ENCODE measurements at regions not wholly inside any gene's neighbourhood (a gene's known extent, or its start where the extent isn't known, plus 50 kb on each side); places are given as distances from the start of the nearest gene placed in this dataset.

DNA sequence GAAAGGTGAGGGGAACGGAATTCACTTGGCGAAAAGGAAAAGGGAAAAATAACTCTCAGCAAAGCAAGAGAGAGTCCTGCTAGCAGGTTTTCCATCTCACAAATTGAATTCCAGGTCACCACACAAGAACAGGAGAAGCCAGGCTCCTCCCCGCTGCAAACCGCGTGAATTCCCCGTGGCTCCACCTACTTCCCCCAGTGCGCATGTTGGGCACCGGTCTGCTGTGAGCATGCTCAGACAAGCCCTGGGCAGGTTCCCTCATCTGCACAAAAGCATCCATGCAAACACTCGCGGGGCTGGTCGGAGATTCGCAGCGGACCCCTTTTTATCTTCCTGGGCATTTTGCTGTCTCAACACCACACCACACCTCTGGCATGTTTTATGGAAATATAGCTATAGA, 58.5 kb upstream of the S1PR3 start:
- H3K27me3 ChIP-seq (ENCODE audit: control insufficient read depth in 4 of 4, insufficient read depth in 4 of 4, low read length in 3 of 4), result no peaks in the 10 kb centered on the region
- DNase-seq (ENCODE audit: low spot score), result no peak
- H3K9me3 ChIP-seq (ENCODE audit: control insufficient read depth in 4 of 4, low read length in 3 of 4), result peaks cover 0 to 2% (median under 1%) of the 10 kb centered on the region in 4 donors
- WGBS, result 89% methylated on average over 13 of the region's 13 CpGs
- H3K36me3 ChIP-seq (ENCODE audit: control insufficient read depth in 4 of 4, insufficient read depth in 3 of 4, low read depth in 1 of 4, low read length in 3 of 4), result no peaks in the 10 kb centered on the region
- H3K4me3 ChIP-seq (ENCODE audit: low read depth in 1 of 3, low read length in 3 of 3), result no peak overlapping the region
- H3K4me1 ChIP-seq (ENCODE audit: control insufficient read depth in 4 of 4, insufficient read depth in 4 of 4, low read length in 3 of 4), result peaks cover 0 to 6% (median 4%) of the 10 kb centered on the region in 4 donors
- TF ChIP-seq SP1 (IDR thresholded peaks at IDR 0.05) (no peak), CTCF (IDR thresholded peaks at IDR 0.05; ENCODE audit: low read depth, low read length, missing input control) (no peak), FOXA1 (IDR thresholded peaks at IDR 0.05) (no peak), YY1 (IDR thresholded peaks at IDR 0.05) (no peak), FOXA2 (IDR thresholded peaks at IDR 0.05) (no peak), HNF4G (IDR thresholded peaks at IDR 0.05) (no peak), NR2F2 (IDR thresholded peaks at IDR 0.05) (no peak), RAD21 (IDR thresholded peaks at IDR 0.05) (no peak), RXRA (IDR thresholded peaks at IDR 0.05) (no peak), HNF4A (conservative IDR thresholded peaks at IDR 0.05) (no peak), GABPA (IDR thresholded peaks at IDR 0.05 in 1 of 2, conservative IDR thresholded peaks at IDR 0.05 in 1 of 2) (no peak)
- TF ChIP-seq, protein P1, sequence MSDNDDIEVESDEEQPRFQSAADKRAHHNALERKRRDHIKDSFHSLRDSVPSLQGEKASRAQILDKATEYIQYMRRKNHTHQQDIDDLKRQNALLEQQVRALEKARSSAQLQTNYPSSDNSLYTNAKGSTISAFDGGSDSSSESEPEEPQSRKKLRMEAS (IDR thresholded peaks at IDR 0.05), result no peak
- TF ChIP-seq, protein P2, sequence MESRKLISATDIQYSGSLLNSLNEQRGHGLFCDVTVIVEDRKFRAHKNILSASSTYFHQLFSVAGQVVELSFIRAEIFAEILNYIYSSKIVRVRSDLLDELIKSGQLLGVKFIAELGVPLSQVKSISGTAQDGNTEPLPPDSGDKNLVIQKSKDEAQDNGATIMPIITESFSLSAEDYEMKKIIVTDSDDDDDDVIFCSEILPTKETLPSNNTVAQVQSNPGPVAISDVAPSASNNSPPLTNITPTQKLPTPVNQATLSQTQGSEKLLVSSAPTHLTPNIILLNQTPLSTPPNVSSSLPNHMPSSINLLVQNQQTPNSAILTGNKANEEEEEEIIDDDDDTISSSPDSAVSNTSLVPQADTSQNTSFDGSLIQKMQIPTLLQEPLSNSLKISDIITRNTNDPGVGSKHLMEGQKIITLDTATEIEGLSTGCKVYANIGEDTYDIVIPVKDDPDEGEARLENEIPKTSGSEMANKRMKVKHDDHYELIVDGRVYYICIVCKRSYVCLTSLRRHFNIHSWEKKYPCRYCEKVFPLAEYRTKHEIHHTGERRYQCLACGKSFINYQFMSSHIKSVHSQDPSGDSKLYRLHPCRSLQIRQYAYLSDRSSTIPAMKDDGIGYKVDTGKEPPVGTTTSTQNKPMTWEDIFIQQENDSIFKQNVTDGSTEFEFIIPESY (IDR thresholded peaks at IDR 0.05), result no peak
- TF ChIP-seq, protein P3, sequence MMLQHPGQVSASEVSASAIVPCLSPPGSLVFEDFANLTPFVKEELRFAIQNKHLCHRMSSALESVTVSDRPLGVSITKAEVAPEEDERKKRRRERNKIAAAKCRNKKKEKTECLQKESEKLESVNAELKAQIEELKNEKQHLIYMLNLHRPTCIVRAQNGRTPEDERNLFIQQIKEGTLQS (IDR thresholded peaks at IDR 0.05), result no peak
- no peak overlapping the region for H3K9ac ChIP-seq (ENCODE audit: low read depth in 1 of 2, low read length in 2 of 2)
- H3K27ac ChIP-seq (ENCODE audit: low read depth in 1 of 2, low read length in 2 of 2), result no peak overlapping the region

GRCh38 chr9:88933607-88934379, 57.5 kb upstream of the S1PR3 start:
- Histone ChIP-seq H3K4me1 (ENCODE audit: control insufficient read depth in 4 of 4, insufficient read depth in 4 of 4, low read length in 3 of 4) (peaks cover 0 to 6% (median 4%) of the 10 kb centered on the region in 4 donors), H3K27me3 (ENCODE audit: control insufficient read depth in 4 of 4, insufficient read depth in 4 of 4, low read length in 3 of 4) (no peaks in the 10 kb centered on the region), H3K9ac (ENCODE audit: low read depth in 1 of 2, low read length in 2 of 2) (no peak overlapping the region), H3K27ac (ENCODE audit: low read depth in 1 of 2, low read length in 2 of 2) (no peak overlapping the region), H3K4me3 (ENCODE audit: low read depth in 1 of 3, low read length in 3 of 3) (no peak overlapping the region), H3K9me3 (ENCODE audit: control insufficient read depth in 4 of 4, low read length in 3 of 4) (peaks cover 0 to 2% (median under 1%) of the 10 kb centered on the region in 4 donors), H3K36me3 (ENCODE audit: control insufficient read depth in 4 of 4, insufficient read depth in 3 of 4, low read depth in 1 of 4, low read length in 3 of 4) (no peaks in the 10 kb centered on the region)
- TF ChIP-seq FOXA2 (IDR thresholded peaks at IDR 0.05) (no peak), EGR1 (IDR thresholded peaks at IDR 0.05; ENCODE audit: low read depth in 2 of 2) (no peak), JUND (IDR thresholded peaks at IDR 0.05) (no peak), HNF4G (IDR thresholded peaks at IDR 0.05) (no peak), YY1 (IDR thresholded peaks at IDR 0.05) (no peak), TAF1 (conservative IDR thresholded peaks at IDR 0.05) (no peak), REST (IDR thresholded peaks at IDR 0.05) (no peak), HNF4A (conservative IDR thresholded peaks at IDR 0.05) (no peak), SP1 (IDR thresholded peaks at IDR 0.05) (no peak)
- TF ChIP-seq, protein P2 (IDR thresholded peaks at IDR 0.05), result no peak
- TF ChIP-seq, protein P3 (IDR thresholded peaks at IDR 0.05), result no peak
- TF ChIP-seq, protein P1 (IDR thresholded peaks at IDR 0.05), result no peak
- WGBS, result 53% methylated on average over 11 of the region's 11 CpGs
- no peak for DNase-seq (ENCODE audit: low spot score)

Measured in liver (tissue), 8 donors.